ENCODE measurements at regions not wholly inside any gene's neighbourhood (a gene's known extent, or its start where the extent isn't known, plus 50 kb on each side); places are given as distances from the start of the nearest gene placed in this dataset.

DNA sequence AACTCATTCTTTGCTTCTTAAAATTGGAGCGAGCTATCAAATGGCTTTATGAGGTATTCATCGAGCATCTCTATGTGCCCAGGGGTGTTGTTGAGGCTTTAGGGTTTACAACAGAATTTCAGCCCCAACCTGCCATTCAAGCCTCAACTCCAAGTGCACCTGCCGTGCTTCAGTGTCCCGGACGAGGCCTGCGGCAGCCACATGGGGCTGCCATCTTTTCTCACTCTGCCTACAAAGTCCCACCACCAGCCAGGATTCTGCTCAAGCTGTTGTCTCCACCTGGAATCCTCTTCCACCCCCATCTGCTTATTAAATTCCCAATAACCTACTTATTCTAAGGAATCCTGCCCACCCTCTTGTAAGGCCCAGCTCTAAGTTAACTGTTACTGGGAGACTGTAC is 242.4 kb downstream of the OPA1 start:
- TF ChIP-seq, protein P1, sequence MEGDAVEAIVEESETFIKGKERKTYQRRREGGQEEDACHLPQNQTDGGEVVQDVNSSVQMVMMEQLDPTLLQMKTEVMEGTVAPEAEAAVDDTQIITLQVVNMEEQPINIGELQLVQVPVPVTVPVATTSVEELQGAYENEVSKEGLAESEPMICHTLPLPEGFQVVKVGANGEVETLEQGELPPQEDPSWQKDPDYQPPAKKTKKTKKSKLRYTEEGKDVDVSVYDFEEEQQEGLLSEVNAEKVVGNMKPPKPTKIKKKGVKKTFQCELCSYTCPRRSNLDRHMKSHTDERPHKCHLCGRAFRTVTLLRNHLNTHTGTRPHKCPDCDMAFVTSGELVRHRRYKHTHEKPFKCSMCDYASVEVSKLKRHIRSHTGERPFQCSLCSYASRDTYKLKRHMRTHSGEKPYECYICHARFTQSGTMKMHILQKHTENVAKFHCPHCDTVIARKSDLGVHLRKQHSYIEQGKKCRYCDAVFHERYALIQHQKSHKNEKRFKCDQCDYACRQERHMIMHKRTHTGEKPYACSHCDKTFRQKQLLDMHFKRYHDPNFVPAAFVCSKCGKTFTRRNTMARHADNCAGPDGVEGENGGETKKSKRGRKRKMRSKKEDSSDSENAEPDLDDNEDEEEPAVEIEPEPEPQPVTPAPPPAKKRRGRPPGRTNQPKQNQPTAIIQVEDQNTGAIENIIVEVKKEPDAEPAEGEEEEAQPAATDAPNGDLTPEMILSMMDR (IDR thresholded peaks at IDR 0.05), result no peak
- TF ChIP-seq POLR2A (IDR thresholded peaks at IDR 0.05), result no peak
- no peak for TF ChIP-seq EP300 (IDR thresholded peaks at IDR 0.05)
